HepG2 (cell line): ENCODE measurements at regions not wholly inside any gene's neighbourhood (a gene's known extent, or its start where the extent isn't known, plus 50 kb on each side); places are given as distances from the start of the nearest gene placed in this dataset.
A peak's percentile ranks its signal among the peaks of the same experiment; 100 is the strongest.

Experiments
- CREB3 ChIP-seq: sonication (generic); formaldehyde crosslinking; IDR thresholded peaks from 2 replicates; pipeline ENCODE4 v1.5.0; 2020; ENCODE audit warnings: missing genetic modification reagents
- HINFP ChIP-seq: sonication (generic); formaldehyde crosslinking; IDR thresholded peaks from 2 replicates; pipeline ENCODE4 v1.4.0; 2020; ENCODE audit warnings: low read depth, mild to moderate bottlenecking, missing genetic modification reagents
- PTBP1 ChIP-seq: fragments of 200-400 bp; formaldehyde crosslinking; IDR thresholded peaks from 2 replicates; pipeline ENCODE4 v1.6.1; 2018; ENCODE audit warnings: low read length, low read depth; ENCODE audit not compliant: poor library complexity, severe bottlenecking
- RERE ChIP-seq: IDR thresholded peaks from 2 replicates; pipeline ENCODE4 v1.6.1; 2016; ENCODE audit warnings: low read depth, missing genetic modification reagents, missing compliant biosample characterization
- ZBTB10 ChIP-seq: sonication (generic); formaldehyde crosslinking; IDR thresholded peaks from 2 replicates; pipeline ENCODE4 v1.4.0; 2020; ENCODE audit warnings: missing genetic modification reagents, borderline replicate concordance
- ZFX ChIP-seq: sonication (generic); formaldehyde crosslinking; IDR thresholded peaks from 2 replicates; pipeline ENCODE4 v1.4.0; 2020; ENCODE audit warnings: mild to moderate bottlenecking, low read depth, missing genetic modification reagents, moderate library complexity

GRCh38 chr3:152050903-152051302 is 177.5 kb downstream of the SUCNR1 start (continued):
- no peak for TF ChIP-seq ZFX
- TF ChIP-seq HINFP (CRISPR knock-in tag) = no peak
- no peak for TF ChIP-seq RERE (CRISPR knock-in tag)
- 0 out of 2 replicates have a peak, but pooled peaks have one; percentile 32 for TF ChIP-seq ZBTB10 (CRISPR knock-in tag)
- no peak for TF ChIP-seq PTBP1
- TF ChIP-seq CREB3 = no peak
